B cell (primary cell): ENCODE measurements at regions not wholly inside any gene's neighbourhood (a gene's known extent, or its start where the extent isn't known, plus 50 kb on each side); places are given as distances from the start of the nearest gene placed in this dataset.

Experiments used
- EZH2 ChIP-seq: IDR thresholded peaks from 2 replicates; pipeline ENCODE4 v1.6.1; 2012; ENCODE audit warnings: borderline replicate concordance, low read depth, mild to moderate bottlenecking, moderate library complexity, low read length; ENCODE audit not compliant: insufficient read depth, poor library complexity, severe bottlenecking
- TF ChIP-seq, protein P1 (sequence below): fragments of 200-600 bp; IDR thresholded peaks from one replicate; pipeline ENCODE4 v1.8.0; 2022; ENCODE audit warnings: antibody characterized with exemption, mild to moderate bottlenecking

DNA sequence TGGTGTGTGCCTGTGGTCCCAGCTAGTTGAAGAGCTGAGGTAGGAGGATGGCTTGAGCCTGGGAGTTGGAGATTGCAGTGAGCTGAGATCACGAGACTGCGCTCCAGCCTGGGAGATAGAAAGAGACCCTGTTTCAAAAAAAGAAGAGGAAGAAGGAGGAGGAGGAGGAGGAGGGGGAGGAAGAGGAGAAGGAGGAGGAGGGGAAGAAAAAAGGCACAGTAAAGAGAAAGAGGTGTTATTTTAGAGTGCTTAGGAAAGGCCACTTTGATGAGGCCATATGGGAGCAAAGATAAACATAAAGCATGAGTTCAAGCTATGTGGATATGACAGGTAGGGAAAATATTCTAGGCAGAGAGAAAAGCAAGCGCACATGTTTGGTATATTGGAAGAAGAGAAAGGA is 154.1 kb upstream of the BTG1 start:
- TF ChIP-seq, protein P1, sequence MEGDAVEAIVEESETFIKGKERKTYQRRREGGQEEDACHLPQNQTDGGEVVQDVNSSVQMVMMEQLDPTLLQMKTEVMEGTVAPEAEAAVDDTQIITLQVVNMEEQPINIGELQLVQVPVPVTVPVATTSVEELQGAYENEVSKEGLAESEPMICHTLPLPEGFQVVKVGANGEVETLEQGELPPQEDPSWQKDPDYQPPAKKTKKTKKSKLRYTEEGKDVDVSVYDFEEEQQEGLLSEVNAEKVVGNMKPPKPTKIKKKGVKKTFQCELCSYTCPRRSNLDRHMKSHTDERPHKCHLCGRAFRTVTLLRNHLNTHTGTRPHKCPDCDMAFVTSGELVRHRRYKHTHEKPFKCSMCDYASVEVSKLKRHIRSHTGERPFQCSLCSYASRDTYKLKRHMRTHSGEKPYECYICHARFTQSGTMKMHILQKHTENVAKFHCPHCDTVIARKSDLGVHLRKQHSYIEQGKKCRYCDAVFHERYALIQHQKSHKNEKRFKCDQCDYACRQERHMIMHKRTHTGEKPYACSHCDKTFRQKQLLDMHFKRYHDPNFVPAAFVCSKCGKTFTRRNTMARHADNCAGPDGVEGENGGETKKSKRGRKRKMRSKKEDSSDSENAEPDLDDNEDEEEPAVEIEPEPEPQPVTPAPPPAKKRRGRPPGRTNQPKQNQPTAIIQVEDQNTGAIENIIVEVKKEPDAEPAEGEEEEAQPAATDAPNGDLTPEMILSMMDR = no peak
- TF ChIP-seq EZH2 = no peak
